ENCODE measurements at regions not wholly inside any gene's neighbourhood (a gene's known extent, or its start where the extent isn't known, plus 50 kb on each side); places are given as distances from the start of the nearest gene placed in this dataset.

DNA sequence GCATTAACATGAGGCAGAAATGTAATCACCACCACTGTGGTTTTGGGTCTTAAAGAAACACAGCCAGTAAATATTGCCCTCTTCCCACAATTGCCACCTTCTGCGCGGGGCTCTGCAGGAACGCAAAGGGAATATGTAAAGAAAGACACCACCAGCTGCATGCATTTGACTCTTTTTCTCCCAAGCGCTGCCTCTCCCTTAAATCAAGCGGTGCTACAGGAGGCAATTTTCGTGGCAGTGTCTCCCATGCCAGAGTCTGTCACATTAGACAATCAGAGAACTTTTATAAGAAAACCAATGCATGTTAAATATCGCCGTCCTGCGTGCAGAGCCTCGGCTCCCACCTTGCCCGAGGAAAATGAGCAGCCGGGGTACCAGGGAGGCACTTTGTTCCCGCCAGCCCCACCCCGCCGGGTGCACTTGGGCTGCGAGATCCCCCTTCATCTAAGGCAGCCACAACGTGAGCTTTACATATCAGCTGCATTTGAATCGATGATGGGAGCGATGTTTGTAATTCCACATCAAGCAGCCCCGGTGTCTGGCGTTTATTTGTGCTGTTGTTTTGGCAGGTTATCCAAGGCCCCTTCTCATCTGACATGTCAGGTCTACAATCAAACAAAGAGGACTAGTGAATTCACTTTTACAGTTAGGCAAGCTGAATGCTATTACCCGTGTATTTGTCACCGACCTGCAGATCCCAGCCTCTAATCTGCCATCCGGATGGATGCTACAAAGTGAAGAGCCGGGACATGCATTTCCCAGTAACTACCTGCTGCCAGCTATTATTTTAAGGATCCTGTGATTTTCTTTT lies 72.3 kb upstream of the MGMT start:
- no peak for DNase-seq (ENCODE audit: low read depth, low spot score)
- no peak overlapping the region for H3K4me3 ChIP-seq (ENCODE audit: low read length)

GRCh38 chr10:129396021-129396722 lies 70.9 kb upstream of the MGMT start:
- DNase-seq (ENCODE audit: low read depth, low spot score), result no peak
- no peak overlapping the region for H3K4me3 ChIP-seq (ENCODE audit: low read length)

DNA sequence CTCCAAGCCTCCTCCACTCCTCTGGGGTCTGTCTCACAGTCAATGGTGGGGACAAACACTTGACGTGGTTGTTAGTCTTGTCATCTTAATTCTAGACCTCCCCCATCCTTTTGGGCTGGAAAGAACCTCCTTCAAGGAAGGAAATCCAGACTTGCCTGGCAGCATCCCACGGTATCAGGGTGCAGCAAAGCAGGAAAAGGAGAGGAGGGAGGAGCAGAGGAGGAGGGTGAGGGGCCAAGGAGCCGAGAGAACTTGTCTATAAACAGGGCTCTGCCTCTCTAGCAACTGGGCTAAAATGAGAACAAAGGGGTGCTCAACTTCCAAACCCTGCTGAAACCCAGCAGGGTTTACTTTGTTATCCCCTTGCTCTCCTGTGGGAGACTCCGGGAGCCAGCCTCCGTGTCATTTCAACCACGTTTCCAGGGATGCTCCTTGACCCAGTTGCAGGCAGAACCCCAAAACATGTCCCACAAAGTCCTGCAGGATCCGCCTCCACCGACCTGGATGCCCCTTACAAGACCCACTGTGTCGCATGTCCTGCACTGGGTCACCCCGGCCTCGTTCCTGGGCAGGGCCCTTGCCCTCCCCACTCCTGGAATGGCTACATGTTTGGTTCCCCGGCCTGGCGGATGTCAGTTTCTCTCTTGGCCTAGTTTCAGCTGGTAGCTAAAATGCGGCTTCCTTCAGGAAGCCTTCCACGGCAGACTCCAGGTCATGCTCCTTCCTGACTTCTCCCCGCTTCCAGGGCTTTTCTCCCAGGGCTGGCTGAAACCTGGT lies 69.7 kb upstream of the MGMT start:
- no peak for DNase-seq (ENCODE audit: low read depth, low spot score)
- no peak overlapping the region for H3K4me3 ChIP-seq (ENCODE audit: low read length)

GRCh38 chr10:129398711-129399141 lies 68.3 kb upstream of the MGMT start:
- no peak for DNase-seq (ENCODE audit: low read depth, low spot score)

DNA sequence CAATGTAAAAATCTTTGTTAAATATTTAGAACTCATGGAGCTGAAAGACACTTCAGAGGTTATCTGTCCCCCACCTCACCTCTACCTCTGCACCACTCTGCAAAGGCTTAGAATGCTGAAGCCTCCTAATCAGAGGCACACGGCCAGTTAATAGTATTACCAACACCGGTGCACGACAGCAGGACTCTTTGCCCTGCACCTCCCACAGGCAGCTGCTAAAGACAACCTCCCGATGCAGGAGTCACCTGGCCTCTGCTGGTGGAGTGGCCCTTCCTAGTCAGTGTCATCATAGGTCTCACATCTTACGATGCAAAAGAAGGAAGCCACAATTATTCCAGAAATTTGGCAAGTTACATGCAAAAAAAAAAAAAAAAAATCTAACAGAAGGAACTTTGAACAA lies 66.6 kb upstream of the MGMT start:
- no peak overlapping the region for H3K4me3 ChIP-seq (ENCODE audit: low read length)
- DNase-seq (ENCODE audit: low read depth, low spot score), result no peak

More at GRCh38 chr10:129398711-129399141, 68.3 kb upstream of the MGMT start:
- H3K4me3 ChIP-seq (ENCODE audit: low read length), result no peak overlapping the region

DNA sequence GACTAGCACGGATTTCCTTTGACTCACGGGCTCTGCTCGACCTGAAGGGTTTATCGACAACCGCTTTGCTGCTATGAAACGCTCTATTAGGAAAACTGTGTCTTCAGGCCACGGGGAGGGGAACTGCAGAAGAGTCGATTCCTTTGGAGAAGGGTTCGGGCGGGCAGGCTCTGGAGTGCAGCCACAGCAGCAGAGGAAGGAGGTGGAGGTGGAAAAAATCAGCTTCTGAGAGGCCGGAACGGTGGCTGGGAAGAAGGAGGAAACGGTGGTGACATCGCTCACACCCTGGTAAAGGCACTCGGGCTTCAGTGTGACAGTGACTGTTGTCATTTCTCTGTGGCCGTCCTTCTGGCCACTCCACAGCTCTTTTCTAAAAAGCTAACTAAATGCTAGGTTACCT lies 64.6 kb upstream of the MGMT start:
- DNase-seq (ENCODE audit: low read depth, low spot score), result no peak
- no peak overlapping the region for H3K4me3 ChIP-seq (ENCODE audit: low read length)

DNA sequence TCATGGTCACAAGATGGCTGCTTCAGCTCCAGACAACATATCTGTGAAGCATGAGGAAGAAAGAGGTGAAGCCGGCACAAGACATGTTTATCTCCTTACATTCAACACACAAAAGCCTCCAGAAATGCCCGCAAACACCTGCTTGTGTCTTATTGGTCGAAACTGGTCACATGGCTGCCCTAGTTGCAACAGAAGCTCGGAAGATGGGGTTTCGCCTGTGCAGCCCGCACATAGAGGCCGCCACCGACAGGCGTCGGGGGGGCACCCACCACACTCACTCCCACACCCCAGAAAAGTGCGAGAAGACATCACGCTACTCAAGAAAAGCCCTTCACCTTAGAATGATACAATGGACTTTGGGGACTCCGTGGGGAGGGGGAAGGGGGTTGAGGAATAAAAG lies 63.0 kb upstream of the MGMT start:
- DNase-seq (ENCODE audit: low read depth, low spot score), result no peak
- no peak overlapping the region for H3K4me3 ChIP-seq (ENCODE audit: low read length)

- no peak overlapping the region for H3K4me3 ChIP-seq (ENCODE audit: low read length)
- no peak for DNase-seq (ENCODE audit: low read depth, low spot score)
Observed at GRCh38 chr10:129405389-129405788, 61.7 kb upstream of the MGMT start.

DNA sequence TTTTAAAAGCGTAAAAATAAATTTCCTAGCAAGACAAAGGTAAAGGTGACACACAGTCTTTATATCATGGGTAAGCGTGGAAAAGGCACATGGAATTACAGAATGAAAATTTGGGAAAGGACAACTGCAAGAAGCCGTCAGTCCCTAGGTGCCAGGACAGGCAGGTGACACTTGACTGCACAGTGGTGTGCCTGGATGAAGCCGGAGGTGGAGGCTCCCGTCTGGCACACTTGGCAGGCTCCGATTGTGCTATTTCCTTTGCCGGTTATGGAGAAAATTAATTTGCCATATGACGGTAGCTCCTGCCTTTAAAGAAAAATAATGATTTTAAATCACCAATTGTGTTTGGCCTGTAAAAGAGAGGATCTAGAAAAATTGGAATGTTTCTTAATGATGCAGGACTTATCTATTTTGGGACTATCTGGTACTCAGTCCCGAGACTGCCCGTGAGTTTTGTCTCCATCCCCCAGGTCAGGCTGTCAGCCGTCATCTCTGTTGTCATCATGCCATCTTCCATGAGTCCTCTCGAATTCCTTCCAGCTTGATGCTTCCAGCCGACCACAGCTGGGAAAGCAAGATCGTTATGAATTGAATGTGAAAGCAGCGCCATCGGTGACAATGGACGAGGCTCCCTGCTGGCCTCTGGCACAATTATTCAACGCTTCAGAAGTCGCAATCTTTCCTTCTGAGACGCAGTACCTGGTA lies 56.2 kb upstream of the MGMT start:
- H3K4me3 ChIP-seq (ENCODE audit: low read length), result no peak overlapping the region

DNA sequence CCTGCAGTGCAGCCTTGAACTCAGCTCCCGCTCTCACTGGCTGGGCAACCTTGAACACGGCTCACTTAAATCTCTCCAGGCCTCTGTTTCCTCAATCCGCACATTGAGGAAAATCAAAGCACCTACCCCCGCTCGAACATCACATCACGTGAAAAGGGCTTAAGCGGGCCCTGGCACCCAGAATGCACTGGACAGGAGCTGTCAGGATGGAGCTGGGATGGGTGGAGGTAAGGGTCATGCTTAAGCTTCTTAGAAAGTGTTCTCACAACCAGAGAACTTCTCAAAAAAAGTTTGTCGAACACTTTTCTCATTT lies 55.7 kb upstream of the MGMT start:
- no peak for DNase-seq (ENCODE audit: low read depth, low spot score)
- no peak overlapping the region for H3K4me3 ChIP-seq (ENCODE audit: low read length)

More for the DNA sequence above, 56.2 kb upstream of the MGMT start:
- DNase-seq (ENCODE audit: low read depth, low spot score), result no peak

GRCh38 chr10:129411772-129412171 lies 55.3 kb upstream of the MGMT start:
- no peak for DNase-seq (ENCODE audit: low read depth, low spot score)
- no peak overlapping the region for H3K4me3 ChIP-seq (ENCODE audit: low read length)

- H3K4me3 ChIP-seq (ENCODE audit: low read length), result no peak overlapping the region
Observed at GRCh38 chr10:129413024-129413423, 54.0 kb upstream of the MGMT start.

DNA sequence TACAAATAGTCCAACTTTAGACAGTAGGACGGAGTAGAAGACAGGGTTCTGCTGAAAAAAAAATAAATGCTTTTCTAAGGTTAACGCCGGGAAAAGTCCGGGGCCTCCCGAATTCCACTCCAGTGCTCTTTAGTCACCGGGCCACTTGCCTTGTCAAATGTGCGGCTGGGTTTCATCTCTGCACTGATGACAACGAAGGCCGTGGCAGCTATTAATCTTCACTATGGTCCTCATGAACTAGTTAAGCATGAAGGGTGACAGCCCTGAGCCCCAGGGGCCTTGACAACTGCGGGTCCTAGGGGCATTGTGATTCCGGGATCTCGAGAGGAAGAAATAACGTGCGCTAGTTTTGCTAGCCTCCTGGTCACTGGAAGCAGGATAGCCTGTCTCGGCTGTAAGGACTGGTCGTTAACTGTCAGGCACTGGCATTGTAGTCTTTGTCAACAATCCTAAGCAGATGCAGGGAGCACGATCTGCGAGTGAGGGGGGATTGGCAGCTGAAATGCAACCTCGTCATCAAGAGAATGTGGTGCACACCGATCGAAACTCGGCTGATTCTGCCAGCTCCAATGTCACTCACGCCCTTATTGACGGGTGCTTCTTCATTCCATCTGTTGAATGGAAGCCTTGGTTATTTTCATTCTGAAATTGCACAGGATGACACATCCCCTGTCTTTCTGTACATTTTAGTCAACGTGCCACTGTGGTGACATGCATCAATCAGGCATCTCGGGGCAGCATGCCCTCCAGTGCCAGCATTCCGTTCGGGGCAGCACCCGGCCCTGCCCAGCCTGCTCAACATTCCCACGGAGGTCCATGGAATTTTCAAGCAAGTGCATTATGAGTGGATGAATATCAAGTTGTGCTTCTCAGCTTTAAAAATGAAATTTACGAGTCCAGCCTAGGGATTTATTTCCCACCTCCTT lies 51.6 kb upstream of the MGMT start:
- H3K4me3 ChIP-seq (ENCODE audit: low read length), result no peak overlapping the region
- DNase-seq (ENCODE audit: low read depth, low spot score), result no peak

More at GRCh38 chr10:129413024-129413423, 54.0 kb upstream of the MGMT start:
- DNase-seq (ENCODE audit: low read depth, low spot score), result no peak

GRCh38 chr10:129416155-129416554 lies 50.9 kb upstream of the MGMT start:
- no peak overlapping the region for H3K4me3 ChIP-seq (ENCODE audit: low read length)
- DNase-seq (ENCODE audit: low read depth, low spot score), result no peak

- DNase-seq (ENCODE audit: low read depth, low spot score), result no peak
- H3K4me3 ChIP-seq (ENCODE audit: low read length), result no peak overlapping the region
Observed at GRCh38 chr10:129416956-129417765, 49.9 kb upstream of the MGMT start.

Measured in Jurkat, Clone E6-1 (cell line).